Activated gamma-delta T cell treated with anti-CD3 and anti-CD28 coated beads, Interleukin-2, amount 50 U/mL, for 16 hours (primary cell): ENCODE measurements at regions not wholly inside any gene's neighbourhood (a gene's known extent, or its start where the extent isn't known, plus 50 kb on each side); places are given as distances from the start of the nearest gene placed in this dataset.

Experiments used
- DNase-seq: peaks from one replicate; pipeline ENCODE4 v3.0.0-alpha.2; 2020; ENCODE audit warnings: low read depth

- no peak for DNase-seq
These were observed 682.8 kb downstream of the TBC1D22A start for GRCh38 chr22:47445212-47445611.

- no peak for DNase-seq
These were observed 682.3 kb downstream of the TBC1D22A start for GRCh38 chr22:47444746-47445065.

GRCh38 chr22:47443836-47444745, 681.6 kb downstream of the TBC1D22A start:
- DNase-seq = no peak

GRCh38 chr22:47442821-47443220, 680.4 kb downstream of the TBC1D22A start:
- no peak for DNase-seq

GRCh38 chr22:47439643-47440265, 677.3 kb downstream of the TBC1D22A start:
- DNase-seq = no peak

- DNase-seq = no peak
These were observed 675.2 kb downstream of the TBC1D22A start for GRCh38 chr22:47437636-47438035.

GRCh38 chr22:47437110-47437509, 674.7 kb downstream of the TBC1D22A start:
- DNase-seq = no peak

GRCh38 chr22:47435826-47436225, 673.4 kb downstream of the TBC1D22A start:
- no peak for DNase-seq

GRCh38 chr22:47435204-47435487, 672.7 kb downstream of the TBC1D22A start:
- no peak for DNase-seq

GRCh38 chr22:47434336-47435203, 672.1 kb downstream of the TBC1D22A start:
- no peak for DNase-seq

- no peak for DNase-seq
These were observed 671.2 kb downstream of the TBC1D22A start for GRCh38 chr22:47433627-47434026.

GRCh38 chr22:47432683-47433082, 670.2 kb downstream of the TBC1D22A start:
- no peak for DNase-seq

GRCh38 chr22:47423861-47424820, 661.7 kb downstream of the TBC1D22A start:
- DNase-seq = no peak

- no peak for DNase-seq
These were observed 660.8 kb downstream of the TBC1D22A start for GRCh38 chr22:47423266-47423665.

- no peak for DNase-seq
These were observed 660.3 kb downstream of the TBC1D22A start for GRCh38 chr22:47422736-47423135.

- DNase-seq = no peak
These were observed 659.4 kb downstream of the TBC1D22A start for GRCh38 chr22:47421846-47422245.

GRCh38 chr22:47420211-47420610, 657.8 kb downstream of the TBC1D22A start:
- no peak for DNase-seq

- no peak for DNase-seq
These were observed 656.8 kb downstream of the TBC1D22A start for GRCh38 chr22:47419239-47419638.

GRCh38 chr22:47417699-47418098, 655.2 kb downstream of the TBC1D22A start:
- no peak for DNase-seq

- no peak for DNase-seq
These were observed 648.6 kb downstream of the TBC1D22A start for GRCh38 chr22:47411006-47411405.

- DNase-seq = no peak
These were observed 647.3 kb downstream of the TBC1D22A start for GRCh38 chr22:47409539-47410275.
